C4-2B (cell line): ENCODE measurements at regions not wholly inside any gene's neighbourhood (a gene's known extent, or its start where the extent isn't known, plus 50 kb on each side); places are given as distances from the start of the nearest gene placed in this dataset.

Experiments used
- H3K27ac ChIP-seq: fragments of 450-650 bp; 2 replicates; pipeline ENCODE4 v1.5.1; 2017
- CTCF ChIP-seq: fragments of 450-650 bp; conservative IDR thresholded peaks from 2 replicates; pipeline ENCODE4 v1.5.1; 2017; ENCODE audit warnings: mild to moderate bottlenecking
- ZFX ChIP-seq: fragments of 450-650 bp; IDR thresholded peaks from 2 replicates; pipeline ENCODE4 v1.6.1; 2017

GRCh38 chr6:159479146-159479545 lies 213.9 kb downstream of the SOD2 start:
- TF ChIP-seq ZFX (no peak), CTCF (no peak)

GRCh38 chr6:159473475-159474263 lies 219.4 kb downstream of the SOD2 start:
- no peak overlapping the region for H3K27ac ChIP-seq
- TF ChIP-seq ZFX: no peak
- no peak for TF ChIP-seq CTCF

More at GRCh38 chr6:159479146-159479545, 213.9 kb downstream of the SOD2 start:
- H3K27ac ChIP-seq: no peak overlapping the region

- H3K27ac ChIP-seq: no peak overlapping the region
- no peak for TF ChIP-seq ZFX
- no peak for TF ChIP-seq CTCF
Measured at GRCh38 chr6:159470397-159470796, 222.6 kb downstream of the SOD2 start.

- TF ChIP-seq CTCF: no peak
- no peak for TF ChIP-seq ZFX
- no peak overlapping the region for H3K27ac ChIP-seq
Measured at GRCh38 chr6:159469443-159469842, 223.6 kb downstream of the SOD2 start.

GRCh38 chr6:159468994-159469393 lies 224.0 kb downstream of the SOD2 start:
- H3K27ac ChIP-seq: no peak overlapping the region
- no peak for TF ChIP-seq CTCF
- TF ChIP-seq ZFX: no peak

- no peak overlapping the region for H3K27ac ChIP-seq
- no peak for TF ChIP-seq ZFX
- TF ChIP-seq CTCF: no peak
Measured at GRCh38 chr6:159467473-159468041, 225.5 kb downstream of the SOD2 start.

GRCh38 chr6:159466926-159467325 lies 226.1 kb downstream of the SOD2 start:
- no peak overlapping the region for H3K27ac ChIP-seq
- TF ChIP-seq ZFX: no peak
- no peak for TF ChIP-seq CTCF
